HG03457 (cell line): ENCODE measurements at regions not wholly inside any gene's neighbourhood (a gene's known extent, or its start where the extent isn't known, plus 50 kb on each side); places are given as distances from the start of the nearest gene placed in this dataset.

Experiments
- ATAC-seq: cut with Tn5 transposase; IDR thresholded peaks from one replicate; pipeline ENCODE4 v1.9.1; 2021; ENCODE audit warnings: moderate number of reproducible peaks; ENCODE audit not compliant: unreplicated experiment

- ATAC-seq: no peak
These were observed 699.6 kb downstream of the CDH11 start for GRCh38 chr16:64422259-64422658.

DNA sequence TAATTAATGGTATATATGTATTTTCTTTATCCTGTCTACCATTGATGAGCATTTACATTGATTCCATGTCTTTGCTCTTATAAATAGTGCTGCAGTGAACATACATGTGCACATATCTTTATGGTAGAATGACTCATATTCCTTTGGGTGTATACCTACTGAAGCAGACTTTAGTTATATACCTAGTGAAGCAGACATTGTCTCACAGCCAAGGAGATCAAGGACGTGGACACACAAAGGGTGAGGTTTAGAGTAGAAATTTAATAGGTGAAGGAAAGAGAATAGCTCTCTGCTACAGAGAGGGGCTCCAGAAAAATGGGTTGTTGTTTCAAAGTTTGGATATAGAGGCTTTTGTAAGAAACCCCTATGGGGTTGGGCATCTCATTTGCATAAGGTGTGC is 700.3 kb downstream of the CDH11 start:
- no peak for ATAC-seq

DNA sequence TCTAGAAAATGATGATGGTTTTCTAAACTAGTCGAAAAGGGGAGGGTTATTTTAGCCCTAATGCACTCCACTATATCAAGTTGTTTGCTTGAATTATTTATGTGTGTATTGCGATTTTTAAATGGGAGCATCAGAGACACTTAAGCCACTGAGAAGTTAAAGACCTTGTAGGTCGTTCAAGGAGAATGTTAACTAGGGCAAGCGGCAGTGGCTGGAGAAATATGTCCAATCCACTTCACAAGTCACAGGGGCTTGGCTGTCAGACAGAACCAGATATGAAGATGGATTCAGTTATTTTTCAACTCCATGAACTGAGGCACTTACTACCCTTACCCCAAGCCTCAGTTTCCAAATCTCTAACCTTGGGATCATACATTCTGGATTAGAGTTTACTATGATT is 702.0 kb downstream of the CDH11 start:
- no peak for ATAC-seq

DNA sequence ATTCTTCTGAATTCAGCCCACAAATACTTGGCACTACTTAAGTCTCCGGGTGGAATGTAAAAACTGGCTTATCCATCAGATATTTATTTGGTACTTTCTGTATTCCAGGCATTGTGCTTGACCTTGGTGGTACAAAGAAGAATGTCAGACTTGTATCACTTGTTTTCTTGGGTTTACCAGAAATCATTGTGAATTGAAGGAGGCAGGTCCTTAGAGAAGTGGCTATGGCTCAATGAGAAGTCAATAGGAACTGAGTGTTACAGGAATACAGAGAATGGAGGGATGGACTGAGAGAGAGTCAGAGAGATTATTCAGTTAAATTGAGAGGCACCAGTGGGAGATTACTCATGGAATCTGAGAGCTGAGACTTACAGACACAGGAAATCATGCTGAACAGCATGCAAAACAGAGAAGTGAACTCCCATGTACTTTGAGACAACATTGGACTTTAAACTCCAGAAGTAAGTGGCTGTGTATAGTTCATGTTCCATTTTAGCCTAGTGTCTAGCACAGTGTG is 704.1 kb downstream of the CDH11 start:
- no peak for ATAC-seq

- no peak for ATAC-seq
These were observed 705.5 kb downstream of the CDH11 start for GRCh38 chr16:64416216-64417005.

DNA sequence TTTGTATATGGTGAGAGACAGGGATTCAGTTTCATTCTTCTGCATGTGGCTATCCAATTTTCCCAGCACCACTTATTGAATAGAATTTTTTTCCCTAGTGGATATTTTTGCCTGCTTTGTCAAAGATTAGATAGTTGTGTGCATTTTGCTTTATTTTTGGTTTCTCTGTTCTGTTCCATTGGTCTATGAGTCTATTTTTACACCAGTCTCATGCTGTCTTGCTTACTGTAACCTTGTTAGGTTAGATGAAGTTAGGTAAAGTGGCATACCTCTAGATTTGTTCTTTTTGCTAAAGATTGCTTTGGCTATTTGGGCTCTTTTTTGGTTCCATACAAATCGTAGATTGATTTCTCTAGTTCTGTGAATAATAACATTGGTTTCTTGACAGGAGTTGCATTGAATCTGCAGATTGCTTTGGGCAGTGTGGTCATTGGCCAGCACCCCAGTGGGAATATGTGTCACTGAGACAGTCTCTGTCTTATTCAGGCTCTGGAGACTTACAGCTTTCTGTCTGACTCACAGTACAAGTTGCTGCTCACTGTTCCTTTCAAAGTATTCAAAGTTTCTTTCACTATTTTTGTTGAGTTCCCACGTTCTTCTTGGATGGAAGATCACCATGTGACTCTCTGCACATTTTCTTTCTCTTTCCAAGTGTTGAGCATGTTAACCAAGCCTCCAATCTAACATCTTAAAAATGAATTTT is 709.1 kb downstream of the CDH11 start:
- ATAC-seq: no peak

- ATAC-seq: no peak
These were observed 711.6 kb downstream of the CDH11 start for GRCh38 chr16:64410306-64410705.

GRCh38 chr16:64409783-64410210 is 712.1 kb downstream of the CDH11 start:
- no peak for ATAC-seq

DNA sequence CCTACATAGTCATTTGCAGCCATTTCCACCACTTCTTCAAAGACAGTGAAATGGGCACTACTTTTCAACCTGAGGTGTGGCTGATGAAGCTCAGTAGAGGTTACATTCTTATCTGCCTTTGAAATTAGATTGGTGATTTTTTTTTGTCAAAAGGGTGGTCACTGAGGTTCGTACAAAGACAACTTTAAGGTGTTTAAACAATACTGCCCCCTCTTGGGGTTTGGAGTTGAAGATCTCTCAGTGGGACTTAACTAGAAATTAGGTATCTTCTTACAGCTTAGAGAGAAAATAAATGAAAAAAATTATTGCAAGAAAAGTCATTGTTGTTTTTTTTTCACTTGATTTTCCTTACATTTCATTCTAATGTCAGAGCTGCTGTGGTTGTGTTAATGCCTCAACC is 713.2 kb downstream of the CDH11 start:
- ATAC-seq: no peak

GRCh38 chr16:64406770-64407181 is 715.1 kb downstream of the CDH11 start:
- no peak for ATAC-seq

DNA sequence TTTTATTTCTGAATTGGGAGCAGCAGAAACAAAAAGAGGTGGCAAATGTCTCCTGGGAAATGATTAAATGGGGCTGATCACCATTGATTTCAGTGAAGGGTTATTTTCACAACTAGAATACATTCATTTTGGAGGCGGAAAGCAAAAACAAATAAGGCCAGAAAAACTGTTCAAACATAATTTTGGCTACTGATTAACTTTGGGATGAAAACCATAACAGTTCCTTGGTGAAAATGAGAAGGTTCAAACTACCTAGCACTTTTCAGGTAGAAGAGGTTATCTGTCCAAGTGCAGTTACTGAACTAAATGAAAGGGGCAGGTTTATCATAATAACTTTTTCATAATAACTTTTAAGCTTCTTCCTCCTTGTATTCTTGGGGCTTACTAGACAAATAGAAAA is 718.5 kb downstream of the CDH11 start:
- ATAC-seq: no peak

DNA sequence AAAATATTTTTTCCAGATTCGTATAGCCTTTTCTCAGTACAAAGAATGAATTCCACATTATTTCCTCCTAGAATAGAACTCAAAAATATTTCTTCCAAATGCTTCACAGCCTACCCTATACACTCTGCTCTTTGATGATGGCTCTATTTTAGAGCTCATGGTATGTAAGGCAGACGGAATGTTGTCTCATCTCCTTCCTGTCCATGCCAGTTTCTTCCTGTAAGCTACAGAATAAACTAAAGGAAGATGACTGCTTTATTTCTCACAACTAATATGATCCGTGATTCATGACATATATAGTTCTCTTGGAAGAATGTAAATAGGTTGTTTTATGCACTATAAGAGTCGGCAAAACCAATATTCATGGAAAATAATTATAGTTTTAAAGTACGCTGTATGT is 723.1 kb downstream of the CDH11 start:
- ATAC-seq: no peak

- ATAC-seq: no peak
These were observed 723.8 kb downstream of the CDH11 start for GRCh38 chr16:64397945-64398508.

DNA sequence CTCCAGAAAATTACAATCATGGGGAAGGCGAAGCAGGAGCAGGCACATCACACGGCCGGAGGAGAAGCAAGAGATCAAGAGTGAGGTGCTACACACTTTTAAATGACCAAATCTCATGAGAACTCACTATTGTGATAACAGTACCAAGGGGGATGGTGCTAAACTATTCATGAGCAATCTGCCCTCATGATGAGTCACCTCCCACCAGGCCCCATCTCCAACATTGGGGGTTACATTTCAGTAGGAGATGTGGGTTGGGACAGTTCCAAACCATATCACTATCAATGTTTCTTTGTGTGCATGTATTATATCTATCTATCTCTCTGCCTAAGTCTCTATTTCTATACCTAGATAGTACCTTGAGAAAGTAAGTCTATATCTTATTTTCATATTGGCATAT is 724.8 kb downstream of the CDH11 start:
- ATAC-seq: no peak

DNA sequence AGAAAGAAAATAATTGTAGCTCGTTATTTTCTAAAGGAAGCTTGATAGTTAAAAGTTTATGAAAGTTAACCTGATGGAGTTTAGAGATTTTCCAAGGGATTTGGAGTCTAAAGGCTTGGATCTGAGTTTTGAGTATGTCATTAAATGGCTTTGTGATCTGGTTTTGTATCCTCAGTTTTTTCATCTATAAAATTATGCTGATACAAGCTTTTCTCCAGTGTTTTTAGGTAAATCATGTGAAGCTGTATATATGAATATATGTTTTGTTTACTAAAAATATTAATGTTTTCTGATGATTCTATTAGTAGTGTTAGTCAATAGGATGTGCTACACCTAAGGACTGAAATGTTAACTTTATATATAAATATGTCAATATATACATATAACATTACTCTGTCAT is 727.8 kb downstream of the CDH11 start:
- ATAC-seq: no peak

GRCh38 chr16:64392456-64392855 is 729.4 kb downstream of the CDH11 start:
- ATAC-seq: no peak

DNA sequence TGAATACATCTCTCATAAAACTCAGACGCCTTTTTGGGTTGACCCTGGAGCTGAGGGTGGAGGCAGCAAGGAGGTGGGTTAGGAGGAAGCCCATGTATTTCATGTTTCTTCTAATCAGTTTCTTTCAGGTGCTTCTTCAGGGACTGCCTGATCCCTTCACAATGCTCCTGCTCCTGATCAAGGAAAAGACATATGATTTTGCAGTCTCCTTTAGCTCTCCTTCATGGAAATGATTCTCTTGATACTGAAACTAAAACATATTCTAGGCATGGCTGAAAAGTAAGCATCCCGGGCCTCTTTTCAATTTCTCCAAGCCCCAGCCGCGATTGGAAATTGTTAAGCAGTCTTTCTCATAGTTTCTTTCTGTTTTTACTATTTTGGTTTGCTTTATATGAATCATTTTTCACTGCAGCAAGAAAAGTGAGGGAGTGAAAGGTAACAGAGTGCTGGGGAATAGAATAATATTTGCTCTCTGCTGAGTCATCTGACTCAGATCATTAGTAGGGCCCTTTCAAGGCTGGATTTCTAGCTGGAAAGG is 730.7 kb downstream of the CDH11 start:
- no peak for ATAC-seq

DNA sequence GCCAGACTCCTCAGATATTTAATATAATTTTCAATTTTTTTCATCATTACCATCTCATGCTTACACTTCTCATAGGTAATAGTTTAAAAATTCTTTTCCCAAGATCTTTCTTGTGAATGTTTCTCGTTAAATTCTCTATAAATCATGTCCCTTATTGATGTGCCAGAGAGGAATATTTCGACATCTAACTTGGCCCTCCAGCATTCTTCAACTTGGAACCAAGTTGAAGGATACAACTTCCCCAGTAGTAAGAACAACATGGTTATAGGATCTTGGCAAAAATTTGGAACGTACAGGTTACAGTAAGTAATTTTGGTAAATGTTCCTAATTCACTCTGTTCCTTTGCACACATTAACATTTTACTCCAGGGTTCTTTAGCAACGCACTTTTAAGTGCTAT is 731.8 kb downstream of the CDH11 start:
- ATAC-seq: no peak

- no peak for ATAC-seq
These were observed 737.2 kb downstream of the CDH11 start for GRCh38 chr16:64384636-64385035.

DNA sequence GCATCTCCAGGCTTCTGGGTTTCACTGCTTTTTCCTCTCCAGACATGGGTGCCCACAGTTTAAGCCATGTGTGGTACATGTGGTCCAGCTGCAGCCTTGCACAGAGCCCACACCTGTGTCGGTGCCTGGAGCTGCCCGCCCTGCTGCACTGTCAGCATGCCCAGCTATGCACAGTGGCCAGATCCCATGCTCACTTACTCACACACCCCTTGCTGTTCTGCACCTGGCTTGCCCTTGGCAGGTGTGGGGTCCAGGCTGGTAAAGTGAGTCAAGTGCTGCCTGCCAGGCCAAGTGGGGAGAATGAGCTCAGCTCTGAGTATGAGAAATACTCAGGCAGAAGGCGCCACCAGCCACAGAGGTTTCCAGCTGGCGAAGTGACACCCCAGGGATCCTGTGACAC is 739.9 kb downstream of the CDH11 start:
- ATAC-seq: no peak

DNA sequence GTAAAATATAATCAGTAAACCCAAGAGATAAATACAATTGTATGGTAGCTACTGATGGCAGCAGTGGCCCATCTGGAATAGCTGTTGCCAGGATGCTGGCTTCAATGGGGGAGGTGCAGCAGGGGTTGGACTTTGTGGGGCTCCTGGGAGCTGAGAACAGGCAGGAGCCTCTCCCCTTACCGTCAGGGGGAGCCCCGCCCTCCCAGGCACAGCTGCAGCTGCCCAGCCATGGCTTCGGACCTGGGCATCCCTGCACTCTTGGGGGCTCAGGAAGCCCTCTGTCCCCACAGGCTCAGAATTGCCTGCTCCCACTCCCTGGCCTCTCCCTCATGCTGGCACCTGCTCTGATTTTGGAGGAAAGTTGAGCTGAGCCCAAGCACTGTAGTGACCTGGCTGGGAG is 741.1 kb downstream of the CDH11 start:
- ATAC-seq: no peak
